ENCODE measurements at regions not wholly inside any gene's neighbourhood (a gene's known extent, or its start where the extent isn't known, plus 50 kb on each side); places are given as distances from the start of the nearest gene placed in this dataset.

GRCh38 chr4:180141734-180142133 lies 2101.5 kb upstream of the TENM3 start:
- TF ChIP-seq POLR2AphosphoS5 (IDR thresholded peaks at IDR 0.05) (no peak), CTCF (IDR thresholded peaks at IDR 0.05) (no peak), EP300 (IDR thresholded peaks at IDR 0.05) (no peak), POLR2A (IDR thresholded peaks at IDR 0.05; ENCODE audit: low read depth) (no peak)

All from esophagus muscularis mucosa (tissue), 4 donors.